HCT116 (cell line): ENCODE measurements at regions not wholly inside any gene's neighbourhood (a gene's known extent, or its start where the extent isn't known, plus 50 kb on each side); places are given as distances from the start of the nearest gene placed in this dataset.

Source experiments
- EGR1 ChIP-seq: IDR thresholded peaks from 2 replicates; pipeline ENCODE4 v1.6.1; 2012; ENCODE audit warnings: low read depth
- EZH2 ChIP-seq: fragments of 200-600 bp; sonication (generic); IDR thresholded peaks from 2 replicates; pipeline ENCODE4 v1.6.1; 2017; ENCODE audit warnings: antibody characterized with exemption, mixed run types
- ZBTB33 ChIP-seq: IDR thresholded peaks from 2 replicates; pipeline ENCODE4 v1.6.1; 2011; ENCODE audit warnings: mild to moderate bottlenecking, low read length, moderate library complexity; ENCODE audit not compliant: insufficient replicate concordance; ENCODE audit errors: extremely low read depth

GRCh38 chrX:1794586-1794985 lies 179.7 kb downstream of the ASMT start:
- TF ChIP-seq EZH2 (no peak), EGR1 (no peak), ZBTB33 (no peak)
